ENCODE measurements at regions not wholly inside any gene's neighbourhood (a gene's known extent, or its start where the extent isn't known, plus 50 kb on each side); places are given as distances from the start of the nearest gene placed in this dataset.

GRCh38 chr9:16158093-16158492, 605.2 kb downstream of the CCDC171 start:
- TF ChIP-seq SP1 (IDR thresholded peaks at IDR 0.05; ENCODE audit: low read depth) (no peak), ATF3 (IDR thresholded peaks at IDR 0.05) (no peak), EZH2phosphoT487 (IDR thresholded peaks at IDR 0.05; ENCODE audit: borderline replicate concordance) (no peak), REST (IDR thresholded peaks at IDR 0.05; ENCODE audit: low read depth) (no peak), POLR2A (IDR thresholded peaks at IDR 0.05; ENCODE audit: borderline replicate concordance, extremely low read depth, insufficient read depth, insufficient read length) (no peak), ZFX (IDR thresholded peaks at IDR 0.05) (no peak), POLR2AphosphoS5 (IDR thresholded peaks at IDR 0.05; ENCODE audit: low read depth, low read length) (no peak), RAD21 (IDR thresholded peaks at IDR 0.05; ENCODE audit: low read depth) (no peak)
- DNase-seq (ENCODE audit: low read depth, low spot score) (no peak), ATAC-seq (no peak)
- Histone ChIP-seq H3K27ac (ENCODE audit: low read depth, low read length) (no peak overlapping the region), H3K9me2 (ENCODE audit: insufficient read depth) (no peaks in the 10 kb centered on the region), H3K4me1 (ENCODE audit: control insufficient read depth in 1 of 2, insufficient read depth in 2 of 2, low read length in 2 of 2) (peaks cover 0 to 9% of the 10 kb centered on the region in 2 experiments; a peak in 1 of 4 replicates), H3K79me2 (ENCODE audit: insufficient read depth, low read length) (no peaks in the 10 kb centered on the region), H3K27me3 (ENCODE audit: insufficient read depth, low read length) (no peaks in the 10 kb centered on the region), H3K4me3 (replicated peaks in 1 of 2; ENCODE audit: low read depth in 1 of 2, low read length in 2 of 2) (no peak overlapping the region), H2AFZ (ENCODE audit: low read depth, low read length, poor library complexity, severe bottlenecking) (no peak overlapping the region), H3K36me3 (ENCODE audit: control insufficient read depth in 1 of 2, insufficient read depth in 2 of 2, low read length in 2 of 2) (no peaks in the 10 kb centered on the region), H4K20me1 (ENCODE audit: insufficient read depth) (no peaks in the 10 kb centered on the region), H3K9me3 (ENCODE audit: control insufficient read depth in 1 of 2, insufficient read depth in 1 of 2, low read depth in 1 of 2, low read length in 2 of 2) (no peaks in the 10 kb centered on the region), H3K9ac (ENCODE audit: low read length) (no peak overlapping the region), H3K4me2 (ENCODE audit: low read length) (no peak overlapping the region)
- BruUV-seq (replicated peaks) = no TSS peak
- intact Hi-C loops (cut with micrococcal nuclease) = no loop called here
- ChIA-PET POLR2A (no interaction called here), CTCF (no interaction called here), RAD21 (ENCODE audit: low non-redundant PET in 1 of 2, low total read pairs in 2 of 2, uncharacterized antibody in 2 of 2, unreplicated experiment in 2 of 2) (no interaction called here)
